HUES48 (cell line): ENCODE measurements at regions not wholly inside any gene's neighbourhood (a gene's known extent, or its start where the extent isn't known, plus 50 kb on each side); places are given as distances from the start of the nearest gene placed in this dataset.

Experiments
- H3K27ac ChIP-seq: one replicate; pipeline ENCODE4 v1.7.0; 2013; ENCODE audit warnings: low read depth, low read length, inconsistent platforms
- H3K27me3 ChIP-seq: 2 replicates; pipeline ENCODE4 v1.6.1; 2013; ENCODE audit warnings: mild to moderate bottlenecking, low read length; ENCODE audit not compliant: control insufficient read depth, insufficient read depth
- H3K36me3 ChIP-seq: 2 replicates; pipeline ENCODE4 v1.6.1; 2013; ENCODE audit warnings: low read length; ENCODE audit not compliant: control insufficient read depth, insufficient read depth
- H3K4me1 ChIP-seq: 2 replicates; pipeline ENCODE4 v1.6.1; 2013; ENCODE audit warnings: mild to moderate bottlenecking, low read length; ENCODE audit not compliant: control insufficient read depth, insufficient read depth
- H3K4me3 ChIP-seq: 2 replicates; pipeline ENCODE4 v1.5.1; 2013; ENCODE audit warnings: mild to moderate bottlenecking, low read depth, low read length
- H3K9ac ChIP-seq: 2 replicates; pipeline ENCODE4 v1.6.1; 2013; ENCODE audit warnings: mild to moderate bottlenecking, low read depth, low read length, moderate library complexity
- H3K9me3 ChIP-seq: 2 replicates; pipeline ENCODE4 v1.6.1; 2013; ENCODE audit warnings: low read length; ENCODE audit not compliant: control insufficient read depth, insufficient read depth

DNA sequence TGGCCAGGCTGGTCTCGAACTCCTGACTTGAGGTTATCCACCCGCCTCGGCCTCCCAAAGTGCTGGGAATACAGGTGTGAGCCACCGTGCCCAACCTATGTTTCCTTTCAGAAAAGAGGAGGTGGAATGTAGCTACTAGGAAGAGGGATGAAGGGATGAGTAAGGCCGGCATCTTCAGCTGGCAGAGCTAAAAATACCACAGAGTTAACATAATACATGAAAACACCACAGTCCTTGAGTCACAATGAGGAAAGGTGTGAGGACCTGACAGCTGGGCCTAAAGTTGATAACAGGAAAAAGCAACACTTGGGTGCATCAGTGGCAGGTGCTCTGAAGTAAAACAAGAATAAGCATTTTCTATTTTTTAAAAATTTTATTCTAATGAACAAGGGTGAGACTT lies 392.2 kb downstream of the DIPK2A start:
- no peak overlapping the region for H3K4me3 ChIP-seq
- H3K4me1 ChIP-seq: no peaks in the 10 kb centered on the region
- H3K27ac ChIP-seq: no peak overlapping the region
- no peak overlapping the region for H3K9ac ChIP-seq
- peaks cover 13% of the 10 kb centered on the region; the same call in 1 of the 2 replicates for H3K9me3 ChIP-seq
- no peaks in the 10 kb centered on the region for H3K27me3 ChIP-seq
- no peaks in the 10 kb centered on the region for H3K36me3 ChIP-seq

DNA sequence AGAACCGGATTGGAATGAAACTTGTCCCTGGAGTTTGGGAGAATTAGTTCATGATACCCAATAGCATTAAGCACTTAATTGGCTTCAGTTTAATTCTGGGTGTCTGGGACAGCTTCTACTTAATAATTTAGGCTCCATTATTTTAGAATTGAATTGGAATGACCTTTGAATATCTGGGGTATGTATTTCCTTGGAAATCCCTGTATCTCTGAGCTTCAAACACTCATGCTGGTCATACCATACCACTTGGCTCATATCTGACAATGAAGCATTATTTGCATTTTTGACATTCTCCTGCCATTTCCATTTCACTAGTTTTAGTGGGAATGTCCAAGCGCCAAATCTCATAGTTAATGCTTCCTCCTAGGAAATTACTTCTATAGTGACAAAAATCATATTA lies 393.1 kb downstream of the DIPK2A start:
- Histone ChIP-seq H3K4me3 (no peak overlapping the region), H3K9ac (no peak overlapping the region), H3K9me3 (peaks cover 15% of the 10 kb centered on the region; the same call in 1 of the 2 replicates), H3K27ac (no peak overlapping the region), H3K36me3 (no peaks in the 10 kb centered on the region), H3K27me3 (no peaks in the 10 kb centered on the region), H3K4me1 (no peaks in the 10 kb centered on the region)

DNA sequence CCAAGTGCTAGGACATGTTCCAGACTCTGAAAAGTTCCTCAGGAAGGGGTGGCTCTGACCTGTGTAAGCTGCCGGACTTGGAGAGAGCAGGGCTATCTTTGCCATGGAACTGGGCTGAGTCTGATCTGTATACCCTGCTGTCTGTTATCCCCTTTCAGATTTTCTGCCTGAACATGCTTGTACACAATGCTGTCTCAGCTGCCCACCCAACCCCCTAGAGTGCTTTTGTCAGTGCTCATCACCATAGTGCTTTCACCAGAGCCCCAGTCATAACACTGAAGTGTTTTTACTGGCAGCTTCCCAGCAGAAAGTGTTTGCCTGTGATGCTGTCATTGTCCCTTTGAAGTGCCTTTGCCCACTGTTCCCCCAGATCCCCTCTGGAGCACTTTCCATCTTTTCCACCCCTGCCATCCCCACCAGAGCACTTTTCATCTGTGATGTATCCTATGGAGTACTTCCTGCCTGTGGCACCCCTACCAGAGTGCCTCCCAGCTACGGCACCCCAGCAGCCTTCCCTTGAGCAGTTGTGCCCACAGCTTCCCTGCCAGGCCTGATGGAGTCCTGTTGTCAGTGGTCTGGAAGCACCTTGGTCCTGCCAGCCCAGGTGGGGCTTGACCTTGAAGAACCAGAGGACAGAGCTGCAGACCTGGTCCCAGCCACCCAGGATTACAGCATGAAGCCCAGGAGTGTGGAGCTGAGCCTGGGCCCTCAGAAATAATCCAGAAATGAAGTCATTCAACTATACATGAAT lies 397.7 kb downstream of the DIPK2A start:
- no peak overlapping the region for H3K9ac ChIP-seq
- H3K4me3 ChIP-seq: no peak overlapping the region
- no peaks in the 10 kb centered on the region for H3K36me3 ChIP-seq
- H3K9me3 ChIP-seq: peaks cover 15% of the 10 kb centered on the region; the same call in 1 of the 2 replicates
- H3K27ac ChIP-seq: no peak overlapping the region
- H3K4me1 ChIP-seq: 0 out of 2 replicates have a peak, but pooled peaks cover 7% of the 10 kb centered on the region
- no peaks in the 10 kb centered on the region for H3K27me3 ChIP-seq

DNA sequence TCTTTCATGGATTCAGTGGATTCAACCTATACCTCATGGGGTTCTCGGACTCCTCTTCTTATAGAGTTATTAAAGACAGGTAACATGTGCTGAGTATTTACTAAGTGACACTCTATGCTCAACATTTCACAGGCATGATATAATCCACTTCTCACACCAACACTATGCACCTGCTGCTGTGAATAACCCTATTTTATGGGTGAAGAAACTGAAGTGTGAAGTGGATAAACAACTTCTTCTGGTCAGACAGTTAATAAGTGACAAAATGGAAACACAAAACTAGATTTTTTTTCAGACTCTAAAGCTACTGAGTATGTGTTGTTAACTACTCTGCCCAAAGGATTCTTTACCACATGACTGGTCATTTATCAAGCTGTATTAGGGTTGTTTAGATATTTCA lies 403.5 kb downstream of the DIPK2A start:
- H3K27me3 ChIP-seq: no peaks in the 10 kb centered on the region
- no peak overlapping the region for H3K27ac ChIP-seq
- no peak overlapping the region for H3K4me3 ChIP-seq
- H3K9ac ChIP-seq: no peak overlapping the region
- H3K9me3 ChIP-seq: no peaks in the 10 kb centered on the region
- no peaks in the 10 kb centered on the region for H3K36me3 ChIP-seq
- H3K4me1 ChIP-seq: 0 out of 2 replicates have a peak, but pooled peaks cover 5% of the 10 kb centered on the region

DNA sequence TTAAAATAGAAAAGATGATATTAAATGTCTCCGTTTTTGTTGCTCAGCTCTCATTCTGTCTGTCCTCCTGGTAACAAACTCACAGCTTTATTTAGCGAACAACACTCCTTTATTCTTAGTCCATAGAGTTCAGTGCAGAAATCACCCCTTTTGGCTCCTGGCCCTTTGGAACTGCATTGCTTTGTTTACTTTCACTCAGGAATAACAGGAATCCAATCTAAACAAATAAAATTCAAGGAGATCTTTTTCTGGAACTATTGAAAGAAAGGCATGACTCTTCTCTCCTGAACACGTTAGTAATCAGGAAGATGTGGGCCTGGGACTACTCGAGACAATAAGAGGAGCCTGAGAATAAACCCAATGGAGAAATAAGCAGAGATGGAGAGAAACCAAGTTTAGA lies 409.2 kb downstream of the DIPK2A start:
- H3K27me3 ChIP-seq: no peaks in the 10 kb centered on the region
- H3K27ac ChIP-seq: no peak overlapping the region
- no peak overlapping the region for H3K9ac ChIP-seq
- no peak overlapping the region for H3K4me3 ChIP-seq
- H3K36me3 ChIP-seq: no peaks in the 10 kb centered on the region
- no peaks in the 10 kb centered on the region for H3K9me3 ChIP-seq
- H3K4me1 ChIP-seq: peaks cover 11% of the 10 kb centered on the region

DNA sequence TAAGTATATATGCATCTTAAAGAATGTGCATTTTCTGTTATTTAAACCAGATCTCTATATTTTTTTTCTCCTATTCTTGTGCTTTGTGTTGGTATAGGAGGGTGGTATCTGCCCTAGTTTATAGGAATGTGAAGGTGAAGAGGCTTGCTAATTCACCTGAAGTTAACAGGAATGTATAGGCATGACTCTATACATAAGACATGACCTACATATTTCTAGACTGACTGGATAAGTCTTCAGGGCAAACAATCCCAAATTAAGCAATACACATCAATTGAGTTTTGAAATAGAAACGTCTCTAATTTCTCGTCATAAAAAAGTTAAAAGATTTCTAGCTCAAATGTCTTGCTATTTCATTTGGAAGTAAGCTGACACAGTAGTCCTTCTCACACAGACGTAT lies 410.0 kb downstream of the DIPK2A start:
- Histone ChIP-seq H3K9ac (no peak overlapping the region), H3K36me3 (no peaks in the 10 kb centered on the region)

DNA sequence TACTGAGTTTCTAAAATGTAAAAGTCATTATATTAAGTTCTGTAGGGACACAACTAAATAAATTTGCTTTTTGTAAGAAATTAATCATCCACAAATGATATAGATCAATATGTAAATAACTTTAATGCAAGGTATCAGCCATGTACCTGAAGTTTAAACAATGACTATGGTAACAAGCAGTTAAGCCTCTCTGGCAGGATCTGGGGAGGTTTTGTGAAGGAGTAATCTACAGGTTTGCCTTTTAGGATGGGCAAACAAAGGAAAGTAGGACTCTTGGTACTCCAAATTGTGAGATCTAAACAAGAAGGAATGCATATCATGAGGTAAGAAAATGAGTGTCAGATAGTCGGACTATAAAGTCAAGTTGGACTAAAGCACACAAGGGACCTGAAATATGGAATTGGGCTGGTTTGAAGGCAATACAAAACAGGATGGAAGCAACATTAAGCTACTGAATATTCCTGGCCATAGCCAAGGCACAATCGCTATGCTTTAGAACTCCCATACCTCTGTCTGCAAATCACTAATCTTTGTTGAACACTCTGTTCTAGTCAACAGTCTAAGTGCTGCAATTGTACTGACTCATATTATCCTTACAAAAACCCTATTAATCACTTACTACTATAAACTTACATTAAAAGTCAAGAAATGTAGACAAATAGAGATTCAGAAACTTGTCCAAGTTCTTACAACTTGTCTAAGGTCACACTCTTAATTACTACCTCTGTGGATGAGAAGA lies 412.8 kb downstream of the DIPK2A start:
- no peak overlapping the region for H3K4me3 ChIP-seq
- no peaks in the 10 kb centered on the region for H3K27me3 ChIP-seq
- no peak overlapping the region for H3K9ac ChIP-seq
- no peaks in the 10 kb centered on the region for H3K36me3 ChIP-seq
- no peak overlapping the region for H3K27ac ChIP-seq
- H3K9me3 ChIP-seq: no peaks in the 10 kb centered on the region
- H3K4me1 ChIP-seq: peaks cover 11% of the 10 kb centered on the region

More for the DNA sequence above, 410.0 kb downstream of the DIPK2A start:
- H3K27me3 ChIP-seq: no peaks in the 10 kb centered on the region
- no peak overlapping the region for H3K27ac ChIP-seq
- H3K9me3 ChIP-seq: no peaks in the 10 kb centered on the region
- peaks cover 11% of the 10 kb centered on the region for H3K4me1 ChIP-seq
- H3K4me3 ChIP-seq: no peak overlapping the region

DNA sequence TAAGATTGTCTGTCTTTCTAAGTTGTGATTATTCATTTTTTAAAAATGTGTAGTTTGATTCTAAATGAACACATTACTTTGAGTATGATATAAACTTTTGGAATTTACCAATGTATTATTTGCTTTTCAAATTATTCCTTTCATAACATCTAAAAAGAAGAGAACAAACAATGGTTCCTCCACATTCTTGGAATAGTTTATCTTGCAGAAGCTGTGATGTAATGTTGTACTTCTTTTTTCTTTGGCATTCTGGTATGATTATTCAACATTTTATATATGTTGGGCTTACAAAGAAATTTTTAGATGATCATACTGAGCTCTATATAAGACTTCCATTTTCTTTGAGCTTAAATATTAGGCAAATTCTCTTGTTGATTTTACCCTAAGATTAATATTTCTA lies 419.2 kb downstream of the DIPK2A start:
- no peaks in the 10 kb centered on the region for H3K27me3 ChIP-seq
- no peak overlapping the region for H3K9ac ChIP-seq
- no peaks in the 10 kb centered on the region for H3K9me3 ChIP-seq
- H3K27ac ChIP-seq: no peak overlapping the region
- no peak overlapping the region for H3K4me3 ChIP-seq
- H3K36me3 ChIP-seq: no peaks in the 10 kb centered on the region
- H3K4me1 ChIP-seq: peaks cover 7% of the 10 kb centered on the region; the same call in 1 of the 2 replicates

DNA sequence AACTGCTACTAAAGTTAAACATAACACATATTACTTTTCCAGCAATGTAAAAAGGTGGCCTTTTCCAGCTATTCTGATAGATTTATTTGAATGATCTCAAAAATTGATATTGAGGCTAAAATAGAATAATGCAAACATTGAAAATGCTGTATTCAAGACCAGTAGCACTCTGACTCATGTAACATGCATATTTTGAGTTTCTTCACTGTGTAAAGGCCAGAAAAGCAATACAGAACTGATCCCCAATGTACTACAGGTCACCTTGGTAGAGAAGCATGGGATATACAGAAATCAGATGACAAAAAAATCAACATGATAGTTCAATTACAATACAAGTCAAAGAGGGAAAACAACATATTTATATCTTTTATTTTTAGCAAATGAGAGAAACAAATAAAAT lies 419.6 kb downstream of the DIPK2A start:
- no peak overlapping the region for H3K9ac ChIP-seq
- H3K9me3 ChIP-seq: no peaks in the 10 kb centered on the region
- no peak overlapping the region for H3K27ac ChIP-seq
- no peaks in the 10 kb centered on the region for H3K36me3 ChIP-seq
- H3K27me3 ChIP-seq: no peaks in the 10 kb centered on the region
- no peak overlapping the region for H3K4me3 ChIP-seq
- H3K4me1 ChIP-seq: peaks cover 7% of the 10 kb centered on the region; the same call in 1 of the 2 replicates

DNA sequence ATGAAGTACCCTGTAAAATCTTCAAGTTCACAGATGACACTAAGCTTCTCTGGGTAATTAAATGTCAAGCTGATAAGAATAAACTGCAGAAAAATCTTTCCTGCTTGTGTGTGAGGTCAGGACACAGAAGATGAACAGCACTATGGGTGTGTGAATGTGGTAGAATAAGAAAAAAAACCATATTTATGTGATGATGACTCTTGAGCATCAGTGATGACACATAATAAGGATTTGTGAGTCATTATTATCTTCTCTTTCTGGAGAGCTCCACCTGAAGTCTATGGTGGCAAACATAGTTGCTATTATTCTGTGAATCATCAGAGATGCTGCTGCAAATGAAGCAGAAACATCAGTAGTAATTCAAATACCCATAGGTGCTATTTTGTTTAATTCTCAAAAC lies 422.4 kb downstream of the DIPK2A start:
- Histone ChIP-seq H3K9ac (no peak overlapping the region), H3K9me3 (no peaks in the 10 kb centered on the region), H3K27ac (no peak overlapping the region), H3K27me3 (no peaks in the 10 kb centered on the region), H3K4me1 (peaks cover 7% of the 10 kb centered on the region; the same call in 1 of the 2 replicates), H3K36me3 (no peaks in the 10 kb centered on the region), H3K4me3 (no peak overlapping the region)

DNA sequence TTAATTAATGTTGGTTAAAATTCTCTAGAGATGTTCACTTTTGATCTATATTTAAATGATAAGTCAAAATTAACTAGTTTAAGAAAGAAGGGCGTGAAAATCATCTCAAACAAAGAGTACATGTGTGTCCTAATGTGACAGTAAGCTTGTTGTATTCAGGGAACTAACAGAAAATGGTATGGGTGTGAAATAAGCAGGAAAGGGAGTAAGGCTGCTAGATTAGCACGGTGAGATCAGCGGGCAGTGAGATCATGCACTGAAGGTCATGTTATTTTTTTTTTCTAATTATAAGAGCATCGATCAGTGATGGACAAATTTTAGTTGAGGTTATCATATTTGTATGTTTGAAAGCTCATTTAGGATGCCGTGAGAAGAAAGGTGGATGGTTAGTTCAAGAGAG lies 430.8 kb downstream of the DIPK2A start:
- Histone ChIP-seq H3K4me1 (no peaks in the 10 kb centered on the region), H3K27ac (no peak overlapping the region), H3K9me3 (no peaks in the 10 kb centered on the region), H3K27me3 (no peaks in the 10 kb centered on the region), H3K4me3 (no peak overlapping the region), H3K36me3 (no peaks in the 10 kb centered on the region), H3K9ac (no peak overlapping the region)
